ENCODE measurements at regions not wholly inside any gene's neighbourhood (a gene's known extent, or its start where the extent isn't known, plus 50 kb on each side); places are given as distances from the start of the nearest gene placed in this dataset.

GRCh38 chr2:149719695-149720094 is 132.1 kb upstream of the MMADHC start:
- no peak overlapping the region for H3K4me3 ChIP-seq
- no peak for TF ChIP-seq POLR2AphosphoS5 (IDR thresholded peaks at IDR 0.05)
- no peak for TF ChIP-seq CTCF (IDR thresholded peaks at IDR 0.05 in 8 of 11, conservative IDR thresholded peaks at IDR 0.05 in 3 of 11)
- TF ChIP-seq POLR2A (IDR thresholded peaks at IDR 0.05) = no peak
- intact Hi-C loops (cut with DNase I; ENCODE audit: low total_unique reads) = no loop called here
- no peak for DNase-seq
- WGBS, 5 donors = 67 to 80% (median 72%) methylated on average over 3 of the region's 3 CpGs
- H3K4me1 ChIP-seq = no peaks in the 10 kb centered on the region
- no peaks in the 10 kb centered on the region for H3K36me3 ChIP-seq
- no peaks in the 10 kb centered on the region for H3K27me3 ChIP-seq (replicated peaks in 1 of 7)
- no peaks in the 10 kb centered on the region for H3K9me3 ChIP-seq
- H3K27ac ChIP-seq = no peak overlapping the region

GRCh38 chr2:149716687-149717086 is 129.1 kb upstream of the MMADHC start:
- Histone ChIP-seq H3K4me1 (no peaks in the 10 kb centered on the region), H3K27ac (no peak overlapping the region), H3K4me3 (no peak overlapping the region), H3K27me3 (replicated peaks in 1 of 7) (no peaks in the 10 kb centered on the region), H3K36me3 (no peaks in the 10 kb centered on the region), H3K9me3 (no peaks in the 10 kb centered on the region)
- intact Hi-C loops (cut with DNase I; ENCODE audit: low total_unique reads) = no loop called here
- DNase-seq = no peak
- 84 to 89% (median 84%) methylated on average over 6 of the region's 6 CpGs for WGBS, 5 donors
- TF ChIP-seq CTCF (IDR thresholded peaks at IDR 0.05 in 8 of 11, conservative IDR thresholded peaks at IDR 0.05 in 3 of 11) (no peak), POLR2A (IDR thresholded peaks at IDR 0.05) (no peak), POLR2AphosphoS5 (IDR thresholded peaks at IDR 0.05) (no peak)

- intact Hi-C loops (cut with DNase I; ENCODE audit: low total_unique reads) = no loop called here
Measured at GRCh38 chr2:149715894-149716293, 128.3 kb upstream of the MMADHC start.

GRCh38 chr2:149715005-149715592 is 127.5 kb upstream of the MMADHC start:
- TF ChIP-seq POLR2AphosphoS5 (IDR thresholded peaks at IDR 0.05) (no peak), CTCF (IDR thresholded peaks at IDR 0.05 in 8 of 11, conservative IDR thresholded peaks at IDR 0.05 in 3 of 11) (peak in 2 of 11 experiments; percentile 10 to 30), POLR2A (IDR thresholded peaks at IDR 0.05) (no peak)
- Histone ChIP-seq H3K9me3 (no peaks in the 10 kb centered on the region), H3K4me3 (no peak overlapping the region), H3K4me1 (no peaks in the 10 kb centered on the region), H3K27ac (no peak overlapping the region), H3K27me3 (replicated peaks in 1 of 7) (no peaks in the 10 kb centered on the region), H3K36me3 (no peaks in the 10 kb centered on the region)
- no peak for DNase-seq
- intact Hi-C loops (cut with DNase I; ENCODE audit: low total_unique reads) = no loop called here
- 56 to 74% (median 63%) methylated on average over 3 of the region's 3 CpGs for WGBS, 5 donors

More at GRCh38 chr2:149715894-149716293, 128.3 kb upstream of the MMADHC start:
- H3K4me3 ChIP-seq = no peak overlapping the region
- TF ChIP-seq POLR2A (IDR thresholded peaks at IDR 0.05) (no peak), POLR2AphosphoS5 (IDR thresholded peaks at IDR 0.05) (no peak), CTCF (IDR thresholded peaks at IDR 0.05 in 8 of 11, conservative IDR thresholded peaks at IDR 0.05 in 3 of 11) (no peak)
- no peak for DNase-seq
- no peak overlapping the region for H3K27ac ChIP-seq
- H3K4me1 ChIP-seq = no peaks in the 10 kb centered on the region
- H3K9me3 ChIP-seq = no peaks in the 10 kb centered on the region
- no peaks in the 10 kb centered on the region for H3K36me3 ChIP-seq
- H3K27me3 ChIP-seq (replicated peaks in 1 of 7) = no peaks in the 10 kb centered on the region
- 86 to 94% (median 90%) methylated on average over 2 of the region's 2 CpGs for WGBS, 5 donors

Measured in spleen (tissue), 11 donors.